Astrocyte (in vitro differentiated cells and primary cell): ENCODE measurements at regions not wholly inside any gene's neighbourhood (a gene's known extent, or its start where the extent isn't known, plus 50 kb on each side); places are given as distances from the start of the nearest gene placed in this dataset.

Experiments used
- DNase-seq: peaks from one replicate; pipeline ENCODE4 v3.0.0-alpha.2; 2010; ENCODE audit warnings: low read depth
- FAIRE-seq: peaks from 2 replicates; lab custom pipeline; 2011; peaks lifted over from hg19 to GRCh38; lab: Jason Lieb, UNC
- H2AFZ ChIP-seq: 2 replicates; pipeline ENCODE4 v1.6.0; 2012; ENCODE audit warnings: low read depth, low read length, inconsistent platforms
- H3K27ac ChIP-seq: 2 replicates; pipeline ENCODE4 v1.5.1; 2011; ENCODE audit warnings: low read depth, low read length, inconsistent platforms
- H3K27me3 ChIP-seq: 2 replicates; pipeline ENCODE4 v1.6.0; 2011; ENCODE audit warnings: low read length, inconsistent platforms; ENCODE audit not compliant: insufficient read depth
- H3K36me3 ChIP-seq: 2 replicates; pipeline ENCODE4 v1.5.1; 2011; ENCODE audit warnings: low read length, inconsistent platforms; ENCODE audit not compliant: insufficient read depth
- H3K4me1 ChIP-seq: 2 replicates; pipeline ENCODE4 v1.5.1; 2011; ENCODE audit warnings: low read length, inconsistent platforms; ENCODE audit not compliant: insufficient read depth
- H3K4me2 ChIP-seq: 2 replicates; pipeline ENCODE4 v1.6.0; 2012; ENCODE audit warnings: low read length, inconsistent platforms
- H3K4me3 ChIP-seq: 2 replicates; pipeline ENCODE4 v1.5.1; 2011; ENCODE audit warnings: low read depth, mild to moderate bottlenecking, low read length, inconsistent platforms; ENCODE audit not compliant: insufficient read depth
- H3K79me2 ChIP-seq: 2 replicates; pipeline ENCODE4 v1.6.0; 2012; ENCODE audit warnings: mild to moderate bottlenecking, low read length, inconsistent platforms; ENCODE audit not compliant: insufficient read depth
- H3K9ac ChIP-seq: 2 replicates; pipeline ENCODE4 v1.6.0; 2012; ENCODE audit warnings: mild to moderate bottlenecking, low read length, inconsistent platforms
- H3K9me3 ChIP-seq: 2 replicates; pipeline ENCODE4 v1.5.1; 2012; ENCODE audit warnings: low read depth, mild to moderate bottlenecking, low read length, inconsistent platforms; ENCODE audit not compliant: insufficient read depth
- H4K20me1 ChIP-seq: 2 replicates; pipeline ENCODE4 v1.6.0; 2012; ENCODE audit warnings: low read length, inconsistent platforms; ENCODE audit not compliant: insufficient read depth
- H3K27ac Mint-ChIP-seq: one replicate; pipeline ENCODE4 v1.8.0; 2021; ENCODE audit warnings: mild to moderate bottlenecking, mixed read lengths; ENCODE audit not compliant: unreplicated experiment
- H3K27me3 Mint-ChIP-seq: one replicate; pipeline ENCODE4 v1.8.0; 2021; ENCODE audit warnings: low read depth, mixed read lengths; ENCODE audit not compliant: unreplicated experiment
- H3K36me3 Mint-ChIP-seq: one replicate; pipeline ENCODE4 v1.8.0; 2021; ENCODE audit warnings: low read depth, mixed read lengths; ENCODE audit not compliant: unreplicated experiment
- H3K4me1 Mint-ChIP-seq: one replicate; pipeline ENCODE4 v1.8.0; 2021; ENCODE audit warnings: low read depth, mixed read lengths; ENCODE audit not compliant: unreplicated experiment
- H3K4me3 Mint-ChIP-seq: one replicate; pipeline ENCODE4 v1.8.0; 2021; ENCODE audit warnings: mild to moderate bottlenecking, moderate library complexity, mixed read lengths; ENCODE audit not compliant: unreplicated experiment
- H3K9me3 Mint-ChIP-seq: one replicate; pipeline ENCODE4 v1.8.0; 2021; ENCODE audit warnings: mild to moderate bottlenecking, mixed read lengths; ENCODE audit not compliant: unreplicated experiment
- CTCF ChIP-seq: IDR thresholded peaks from 2 replicates; pipeline ENCODE4 v1.5.1; 2011; ENCODE audit warnings: low read depth, mild to moderate bottlenecking, inconsistent platforms, low read length, moderate library complexity; ENCODE audit not compliant: insufficient read depth
- EZH2 ChIP-seq: IDR thresholded peaks from 2 replicates; pipeline ENCODE4 v1.6.1; 2012; ENCODE audit warnings: mild to moderate bottlenecking, low read length, inconsistent platforms; ENCODE audit not compliant: insufficient read depth

GRCh38 chr10:109261231-109261630, 662.1 kb downstream of the XPNPEP1 start:
- H4K20me1 ChIP-seq = no peaks in the 10 kb centered on the region
- no peak overlapping the region for H3K27ac Mint-ChIP-seq
- no peak overlapping the region for H3K4me2 ChIP-seq
- H3K27me3 ChIP-seq = no peaks in the 10 kb centered on the region
- peaks cover 2% of the 10 kb centered on the region for H3K36me3 Mint-ChIP-seq
- no peak overlapping the region for H2AFZ ChIP-seq
- no peaks in the 10 kb centered on the region for H3K27me3 Mint-ChIP-seq
- DNase-seq (no peak), FAIRE-seq (no peak)
- no peaks in the 10 kb centered on the region for H3K79me2 ChIP-seq
- no peak overlapping the region for H3K27ac ChIP-seq
- peaks cover 16% of the 10 kb centered on the region for H3K9me3 Mint-ChIP-seq
- H3K9me3 ChIP-seq = no peaks in the 10 kb centered on the region
- no peak overlapping the region for H3K4me3 Mint-ChIP-seq
- H3K4me3 ChIP-seq = no peak overlapping the region
- no peak overlapping the region for H3K9ac ChIP-seq
- H3K4me1 ChIP-seq = no peaks in the 10 kb centered on the region
- peaks cover 12% of the 10 kb centered on the region for H3K4me1 Mint-ChIP-seq
- TF ChIP-seq CTCF = no peak
- no peak for TF ChIP-seq EZH2
- no peaks in the 10 kb centered on the region for H3K36me3 ChIP-seq

- no peak for FAIRE-seq
- no peak overlapping the region for H3K27ac ChIP-seq
- H4K20me1 ChIP-seq = no peaks in the 10 kb centered on the region
- no peak overlapping the region for H3K4me3 ChIP-seq
- H3K27me3 Mint-ChIP-seq = no peaks in the 10 kb centered on the region
- H2AFZ ChIP-seq = no peak overlapping the region
- TF ChIP-seq CTCF (no peak), EZH2 (no peak)
- no peak overlapping the region for H3K4me2 ChIP-seq
- no peaks in the 10 kb centered on the region for H3K4me1 ChIP-seq
- peak; percentile 30 for DNase-seq
- H3K4me3 Mint-ChIP-seq = no peak overlapping the region
- no peak overlapping the region for H3K9ac ChIP-seq
- no peaks in the 10 kb centered on the region for H3K27me3 ChIP-seq
- H3K36me3 ChIP-seq = no peaks in the 10 kb centered on the region
- peaks cover 2% of the 10 kb centered on the region for H3K36me3 Mint-ChIP-seq
- H3K27ac Mint-ChIP-seq = no peak overlapping the region
- peaks cover 10% of the 10 kb centered on the region for H3K4me1 Mint-ChIP-seq
- no peaks in the 10 kb centered on the region for H3K79me2 ChIP-seq
- H3K9me3 ChIP-seq = no peaks in the 10 kb centered on the region
- peaks cover 16% of the 10 kb centered on the region for H3K9me3 Mint-ChIP-seq
Observed at GRCh38 chr10:109259293-109259692, 664.0 kb downstream of the XPNPEP1 start.

- Mint-ChIP-seq H3K27ac (no peak overlapping the region), H3K4me3 (no peak overlapping the region), H3K9me3 (peaks cover 2% of the 10 kb centered on the region), H3K4me1 (peaks cover 3% of the 10 kb centered on the region), H3K36me3 (no peaks in the 10 kb centered on the region), H3K27me3 (no peaks in the 10 kb centered on the region)
- TF ChIP-seq EZH2 (no peak), CTCF (no peak)
- DNase-seq = no peak
- Histone ChIP-seq H3K79me2 (no peaks in the 10 kb centered on the region), H4K20me1 (no peaks in the 10 kb centered on the region), H3K4me3 (no peak overlapping the region), H3K27me3 (no peaks in the 10 kb centered on the region), H3K4me1 (no peaks in the 10 kb centered on the region), H3K4me2 (no peak overlapping the region), H3K9ac (no peak overlapping the region), H3K36me3 (no peaks in the 10 kb centered on the region), H3K27ac (no peak overlapping the region), H3K9me3 (no peaks in the 10 kb centered on the region), H2AFZ (no peak overlapping the region)
- no peak for FAIRE-seq
Observed at GRCh38 chr10:109253306-109253705, 670.0 kb downstream of the XPNPEP1 start.
